SK-N-SH (cell line): ENCODE measurements at regions not wholly inside any gene's neighbourhood (a gene's known extent, or its start where the extent isn't known, plus 50 kb on each side); places are given as distances from the start of the nearest gene placed in this dataset.

Source experiments
- GABPA ChIP-seq: IDR thresholded peaks from 2 replicates; pipeline ENCODE4 v1.4.0; 2012; ENCODE audit warnings: low read depth, mild to moderate bottlenecking
- NFIC ChIP-seq: IDR thresholded peaks from 2 replicates; pipeline ENCODE4 v1.4.0; 2012; ENCODE audit warnings: borderline replicate concordance
- SMC3 ChIP-seq: IDR thresholded peaks from 2 replicates; pipeline ENCODE4 v1.6.1; 2012; ENCODE audit warnings: low read depth, low read length, improper control_type of control experiment
- TAF1 ChIP-seq: IDR thresholded peaks from 2 replicates; pipeline ENCODE4 v1.6.1; 2012; ENCODE audit warnings: low read depth, mild to moderate bottlenecking, low read length, moderate library complexity, borderline replicate concordance
- TEAD4 ChIP-seq: IDR thresholded peaks from 2 replicates; pipeline ENCODE4 v1.4.0; 2012; ENCODE audit warnings: mild to moderate bottlenecking, borderline replicate concordance; ENCODE audit not compliant: insufficient read depth
- TF ChIP-seq, protein P1 (sequence below): fragments of 200-600 bp; sonication (generic); IDR thresholded peaks from 2 replicates; pipeline ENCODE4 v1.6.1; 2017; ENCODE audit warnings: antibody characterized with exemption, mild to moderate bottlenecking, moderate library complexity
- TF ChIP-seq, protein P2 (sequence below): IDR thresholded peaks from 2 replicates; pipeline ENCODE4 v1.4.0; 2012; ENCODE audit warnings: low read depth
- TF ChIP-seq, protein P3 (sequence below): IDR thresholded peaks from 2 replicates; pipeline ENCODE4 v1.4.0; 2012; ENCODE audit warnings: low read depth, borderline replicate concordance

DNA sequence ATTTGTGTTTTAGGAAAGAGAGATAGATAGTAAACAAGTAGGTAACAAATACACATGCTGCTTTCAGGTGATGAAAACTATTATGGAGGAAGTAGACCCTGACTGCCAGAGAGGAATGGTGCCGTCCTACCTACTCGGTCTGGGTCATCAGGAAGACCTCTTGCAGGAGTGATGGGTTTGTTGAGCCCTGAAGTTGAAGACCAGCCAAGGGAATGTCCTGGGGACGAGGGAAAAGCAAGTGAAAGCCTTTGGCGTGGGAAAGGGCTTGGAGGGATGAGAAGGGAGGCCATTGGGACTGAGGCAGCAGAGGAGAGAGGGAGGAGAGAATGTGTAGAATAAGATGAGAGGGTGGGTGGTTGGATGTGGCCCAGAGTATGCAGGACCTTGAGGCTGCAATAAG is 379.5 kb upstream of the USP24 start:
- TF ChIP-seq, protein P1, sequence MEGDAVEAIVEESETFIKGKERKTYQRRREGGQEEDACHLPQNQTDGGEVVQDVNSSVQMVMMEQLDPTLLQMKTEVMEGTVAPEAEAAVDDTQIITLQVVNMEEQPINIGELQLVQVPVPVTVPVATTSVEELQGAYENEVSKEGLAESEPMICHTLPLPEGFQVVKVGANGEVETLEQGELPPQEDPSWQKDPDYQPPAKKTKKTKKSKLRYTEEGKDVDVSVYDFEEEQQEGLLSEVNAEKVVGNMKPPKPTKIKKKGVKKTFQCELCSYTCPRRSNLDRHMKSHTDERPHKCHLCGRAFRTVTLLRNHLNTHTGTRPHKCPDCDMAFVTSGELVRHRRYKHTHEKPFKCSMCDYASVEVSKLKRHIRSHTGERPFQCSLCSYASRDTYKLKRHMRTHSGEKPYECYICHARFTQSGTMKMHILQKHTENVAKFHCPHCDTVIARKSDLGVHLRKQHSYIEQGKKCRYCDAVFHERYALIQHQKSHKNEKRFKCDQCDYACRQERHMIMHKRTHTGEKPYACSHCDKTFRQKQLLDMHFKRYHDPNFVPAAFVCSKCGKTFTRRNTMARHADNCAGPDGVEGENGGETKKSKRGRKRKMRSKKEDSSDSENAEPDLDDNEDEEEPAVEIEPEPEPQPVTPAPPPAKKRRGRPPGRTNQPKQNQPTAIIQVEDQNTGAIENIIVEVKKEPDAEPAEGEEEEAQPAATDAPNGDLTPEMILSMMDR: no peak
- TF ChIP-seq GABPA (no peak), TEAD4 (no peak), SMC3 (no peak), TAF1 (no peak), NFIC (no peak)
- TF ChIP-seq, protein P2, sequence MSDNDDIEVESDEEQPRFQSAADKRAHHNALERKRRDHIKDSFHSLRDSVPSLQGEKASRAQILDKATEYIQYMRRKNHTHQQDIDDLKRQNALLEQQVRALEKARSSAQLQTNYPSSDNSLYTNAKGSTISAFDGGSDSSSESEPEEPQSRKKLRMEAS: no peak
- TF ChIP-seq, protein P3, sequence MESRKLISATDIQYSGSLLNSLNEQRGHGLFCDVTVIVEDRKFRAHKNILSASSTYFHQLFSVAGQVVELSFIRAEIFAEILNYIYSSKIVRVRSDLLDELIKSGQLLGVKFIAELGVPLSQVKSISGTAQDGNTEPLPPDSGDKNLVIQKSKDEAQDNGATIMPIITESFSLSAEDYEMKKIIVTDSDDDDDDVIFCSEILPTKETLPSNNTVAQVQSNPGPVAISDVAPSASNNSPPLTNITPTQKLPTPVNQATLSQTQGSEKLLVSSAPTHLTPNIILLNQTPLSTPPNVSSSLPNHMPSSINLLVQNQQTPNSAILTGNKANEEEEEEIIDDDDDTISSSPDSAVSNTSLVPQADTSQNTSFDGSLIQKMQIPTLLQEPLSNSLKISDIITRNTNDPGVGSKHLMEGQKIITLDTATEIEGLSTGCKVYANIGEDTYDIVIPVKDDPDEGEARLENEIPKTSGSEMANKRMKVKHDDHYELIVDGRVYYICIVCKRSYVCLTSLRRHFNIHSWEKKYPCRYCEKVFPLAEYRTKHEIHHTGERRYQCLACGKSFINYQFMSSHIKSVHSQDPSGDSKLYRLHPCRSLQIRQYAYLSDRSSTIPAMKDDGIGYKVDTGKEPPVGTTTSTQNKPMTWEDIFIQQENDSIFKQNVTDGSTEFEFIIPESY: no peak
